Stimulated activated memory B cell treated with anti-CD40 and anti-IgM and Interleukin-4, amounts not matched to agents 10 μg/mL and 1 μg/mL and 100 μg/mL, for 72 hours (primary cell): ENCODE measurements at regions not wholly inside any gene's neighbourhood (a gene's known extent, or its start where the extent isn't known, plus 50 kb on each side); places are given as distances from the start of the nearest gene placed in this dataset.

Experiments used
- ATAC-seq: fragments of 150-1000 bp; cut with Tn5 transposase; 2 replicates; pipeline ENCODE4 v1.10.0; 2021
- H3K27ac Mint-ChIP-seq: one replicate; pipeline ENCODE4 v1.8.0; 2022; ENCODE audit warnings: mild to moderate bottlenecking, mixed read lengths
- H3K27me3 Mint-ChIP-seq: one replicate; pipeline ENCODE4 v1.8.0; 2022; ENCODE audit warnings: mixed read lengths
- H3K36me3 Mint-ChIP-seq: one replicate; pipeline ENCODE4 v1.8.0; 2022; ENCODE audit warnings: mixed read lengths
- H3K4me1 Mint-ChIP-seq: one replicate; pipeline ENCODE4 v1.8.0; 2022; ENCODE audit warnings: mixed read lengths
- H3K4me3 Mint-ChIP-seq: one replicate; pipeline ENCODE4 v1.8.0; 2022; ENCODE audit warnings: mild to moderate bottlenecking, moderate library complexity, mixed read lengths
- H3K9me3 Mint-ChIP-seq: one replicate; pipeline ENCODE4 v1.8.0; 2022; ENCODE audit warnings: mixed read lengths

DNA sequence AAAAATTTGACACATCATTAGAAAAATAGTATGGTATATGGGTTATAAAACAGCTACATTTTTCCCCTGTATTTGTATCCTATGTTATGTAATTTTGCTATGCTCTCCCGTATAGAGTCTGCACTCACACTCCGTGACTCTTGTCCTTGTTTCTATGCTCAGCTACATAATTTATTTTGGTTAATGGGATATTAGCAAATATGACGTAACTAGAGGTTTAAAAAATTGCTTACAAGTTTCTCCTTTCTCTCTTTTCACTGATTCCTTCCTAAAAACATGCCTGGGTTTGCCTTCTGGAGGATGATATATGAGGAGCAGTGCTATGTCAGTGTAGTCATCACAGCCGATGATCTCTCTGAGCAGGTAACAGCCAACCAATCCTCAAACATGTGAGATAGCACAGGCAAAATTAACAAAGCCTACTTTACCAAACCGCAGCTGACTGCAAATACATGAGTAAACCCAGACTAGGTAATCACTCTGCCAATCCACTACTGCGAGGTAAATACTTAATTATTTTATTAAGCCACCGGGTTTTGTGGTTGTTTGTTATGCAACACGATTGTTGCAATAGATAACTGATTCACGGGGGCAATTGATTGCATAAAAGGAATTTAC is 126.9 kb downstream of the KIF2B start:
- Mint-ChIP-seq H3K27me3 (no peaks in the 10 kb centered on the region), H3K36me3 (no peaks in the 10 kb centered on the region), H3K4me3 (no peak overlapping the region), H3K9me3 (peaks cover 28% of the 10 kb centered on the region), H3K27ac (no peak overlapping the region), H3K4me1 (no peaks in the 10 kb centered on the region)
- no peak for ATAC-seq

DNA sequence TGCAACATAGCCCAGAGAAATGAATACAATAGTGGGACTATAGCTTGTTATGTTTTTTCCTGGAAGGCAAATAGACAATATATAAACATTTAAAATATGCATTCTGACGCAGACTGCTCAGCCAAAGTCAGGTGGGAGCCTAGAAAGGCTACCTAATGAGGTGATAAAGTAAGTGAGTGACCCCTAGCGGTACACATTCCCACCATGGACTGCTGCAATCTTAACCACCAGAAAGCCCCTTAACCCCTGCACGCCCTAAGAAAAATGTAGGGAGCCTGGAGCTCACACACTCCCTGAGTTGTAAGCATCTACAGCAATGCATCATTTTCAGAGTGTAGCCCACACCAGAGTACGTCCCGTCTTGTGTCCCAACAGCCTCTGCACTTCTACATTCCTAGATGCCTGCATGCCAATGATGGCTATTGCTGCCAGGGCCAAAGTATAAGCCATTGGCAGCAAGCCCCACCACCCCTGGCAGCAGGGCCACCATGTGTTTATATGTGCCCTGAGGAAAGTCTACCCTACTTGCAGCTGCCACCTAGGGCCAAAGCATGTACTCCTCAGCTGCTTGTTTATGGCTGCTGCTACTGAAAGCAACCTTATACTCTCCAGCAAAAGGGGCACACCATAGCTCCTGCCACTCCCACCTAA is 127.6 kb downstream of the KIF2B start:
- Mint-ChIP-seq H3K27ac (no peak overlapping the region), H3K4me3 (no peak overlapping the region), H3K36me3 (no peaks in the 10 kb centered on the region), H3K27me3 (no peaks in the 10 kb centered on the region), H3K9me3 (peaks cover 25% of the 10 kb centered on the region), H3K4me1 (no peaks in the 10 kb centered on the region)
- ATAC-seq, result no peak

DNA sequence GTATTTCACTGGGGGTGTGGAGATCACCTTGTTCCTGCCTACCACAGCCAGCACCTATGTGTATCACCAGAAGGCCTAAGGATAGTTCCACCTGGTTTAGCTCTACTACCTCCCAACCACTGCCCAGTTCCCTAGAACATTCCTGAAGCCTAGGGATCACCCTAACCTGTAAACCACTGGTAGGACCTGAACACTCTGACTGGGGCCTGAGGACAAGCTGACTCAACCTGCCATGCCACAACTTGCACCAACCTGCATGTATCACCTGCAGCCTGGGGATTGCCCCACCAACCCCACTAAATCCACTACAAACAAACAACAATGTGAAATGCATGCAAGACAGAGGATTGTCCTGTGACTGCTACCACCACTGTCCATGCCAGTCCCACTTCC is 128.1 kb downstream of the KIF2B start:
- ATAC-seq, result no peak
- H3K4me3 Mint-ChIP-seq, result no peak overlapping the region
- no peaks in the 10 kb centered on the region for H3K4me1 Mint-ChIP-seq
- no peak overlapping the region for H3K27ac Mint-ChIP-seq
- no peaks in the 10 kb centered on the region for H3K27me3 Mint-ChIP-seq
- H3K36me3 Mint-ChIP-seq, result no peaks in the 10 kb centered on the region
- H3K9me3 Mint-ChIP-seq, result peaks cover 28% of the 10 kb centered on the region

GRCh38 chr17:53971361-53971760 is 148.6 kb downstream of the KIF2B start:
- Mint-ChIP-seq H3K4me3 (no peak overlapping the region), H3K36me3 (no peaks in the 10 kb centered on the region), H3K27me3 (no peaks in the 10 kb centered on the region), H3K27ac (no peak overlapping the region), H3K9me3 (peaks cover 2% of the 10 kb centered on the region), H3K4me1 (no peaks in the 10 kb centered on the region)
- no peak for ATAC-seq

GRCh38 chr17:53979991-53980390 is 157.3 kb downstream of the KIF2B start:
- H3K27ac Mint-ChIP-seq, result no peak overlapping the region
- no peaks in the 10 kb centered on the region for H3K36me3 Mint-ChIP-seq
- H3K4me1 Mint-ChIP-seq, result no peaks in the 10 kb centered on the region
- no peaks in the 10 kb centered on the region for H3K27me3 Mint-ChIP-seq
- no peak overlapping the region for H3K4me3 Mint-ChIP-seq
- peaks cover 6% of the 10 kb centered on the region for H3K9me3 Mint-ChIP-seq
- ATAC-seq, result no peak

DNA sequence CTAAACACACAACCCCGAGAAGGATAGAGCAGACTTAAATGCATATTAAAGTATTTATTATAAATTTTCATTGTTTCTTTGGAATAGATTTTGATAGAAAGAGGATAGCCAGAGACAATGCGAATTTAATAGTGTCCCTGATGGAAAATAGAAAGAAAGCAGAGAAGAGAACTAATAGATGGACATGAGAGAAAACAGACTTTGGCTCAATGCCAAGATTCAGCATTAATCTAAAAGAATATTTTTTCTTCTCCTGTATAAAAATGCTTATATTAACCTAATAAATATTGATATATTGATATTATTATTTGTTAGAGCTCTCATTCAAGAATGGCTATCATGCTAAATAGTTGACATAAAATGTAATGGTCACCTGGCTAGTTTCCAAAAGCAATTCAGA is 173.4 kb downstream of the KIF2B start:
- H3K27ac Mint-ChIP-seq, result no peak overlapping the region
- peaks cover 8% of the 10 kb centered on the region for H3K9me3 Mint-ChIP-seq
- no peak for ATAC-seq
- no peaks in the 10 kb centered on the region for H3K4me1 Mint-ChIP-seq
- no peaks in the 10 kb centered on the region for H3K36me3 Mint-ChIP-seq
- H3K27me3 Mint-ChIP-seq, result no peaks in the 10 kb centered on the region
- H3K4me3 Mint-ChIP-seq, result no peak overlapping the region

- no peaks in the 10 kb centered on the region for H3K36me3 Mint-ChIP-seq
- H3K27ac Mint-ChIP-seq, result no peak overlapping the region
- no peak overlapping the region for H3K4me3 Mint-ChIP-seq
- no peaks in the 10 kb centered on the region for H3K4me1 Mint-ChIP-seq
- peaks cover 8% of the 10 kb centered on the region for H3K9me3 Mint-ChIP-seq
- no peak for ATAC-seq
- no peaks in the 10 kb centered on the region for H3K27me3 Mint-ChIP-seq
Observed at GRCh38 chr17:53996890-53997289, 174.2 kb downstream of the KIF2B start.

- H3K4me1 Mint-ChIP-seq, result no peaks in the 10 kb centered on the region
- H3K9me3 Mint-ChIP-seq, result peaks cover 7% of the 10 kb centered on the region
- H3K4me3 Mint-ChIP-seq, result no peak overlapping the region
- H3K36me3 Mint-ChIP-seq, result no peaks in the 10 kb centered on the region
- H3K27ac Mint-ChIP-seq, result no peak overlapping the region
- no peak for ATAC-seq
- H3K27me3 Mint-ChIP-seq, result no peaks in the 10 kb centered on the region
Observed at GRCh38 chr17:54007855-54008254, 185.1 kb downstream of the KIF2B start.

DNA sequence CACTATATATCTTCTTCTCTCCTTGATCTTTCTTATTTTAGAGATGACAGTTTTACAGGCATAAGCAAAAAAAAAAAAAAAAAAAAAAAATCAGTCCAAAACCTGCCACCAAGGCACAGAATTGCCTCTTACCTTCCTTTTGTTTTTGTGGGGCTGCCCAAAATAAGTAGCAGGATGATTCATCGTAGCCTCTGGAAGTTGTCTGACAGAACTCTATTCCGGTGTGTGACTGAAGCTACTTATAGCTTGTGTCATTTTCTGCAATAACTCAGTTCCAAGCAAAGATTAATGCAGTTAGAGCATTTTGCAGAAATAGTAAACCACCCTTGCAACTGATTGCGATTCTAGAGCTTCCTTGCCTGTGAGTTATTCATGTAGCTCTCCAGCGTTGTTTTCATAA is 186.8 kb downstream of the KIF2B start:
- no peak overlapping the region for H3K4me3 Mint-ChIP-seq
- H3K36me3 Mint-ChIP-seq, result no peaks in the 10 kb centered on the region
- no peak for ATAC-seq
- H3K27ac Mint-ChIP-seq, result no peak overlapping the region
- H3K4me1 Mint-ChIP-seq, result no peaks in the 10 kb centered on the region
- H3K9me3 Mint-ChIP-seq, result peaks cover 8% of the 10 kb centered on the region
- no peaks in the 10 kb centered on the region for H3K27me3 Mint-ChIP-seq

- Mint-ChIP-seq H3K9me3 (peaks cover 7% of the 10 kb centered on the region), H3K4me3 (no peak overlapping the region), H3K27me3 (no peaks in the 10 kb centered on the region), H3K36me3 (no peaks in the 10 kb centered on the region), H3K4me1 (no peaks in the 10 kb centered on the region), H3K27ac (no peak overlapping the region)
- ATAC-seq, result no peak
Observed at GRCh38 chr17:54013072-54013471, 190.3 kb downstream of the KIF2B start.

DNA sequence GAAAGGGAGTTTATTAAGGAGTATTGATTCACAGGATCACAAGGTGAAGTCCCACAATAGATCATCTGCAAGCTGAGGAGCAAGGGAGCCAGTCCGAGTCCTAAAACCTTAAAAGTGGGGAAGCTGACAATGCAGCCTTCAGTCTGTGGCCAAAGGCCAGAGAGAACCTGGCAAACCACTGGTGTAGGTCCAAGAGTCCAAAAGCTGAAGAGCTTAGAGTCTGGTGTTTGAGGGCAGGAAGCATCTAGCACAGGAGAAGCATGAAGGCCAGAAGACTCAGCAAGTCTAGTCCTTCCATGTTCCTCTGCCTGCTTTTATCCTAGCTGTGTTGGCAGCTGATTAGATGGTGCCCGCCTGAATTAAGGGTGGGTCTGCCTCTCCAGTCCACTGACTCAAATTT is 193.0 kb downstream of the KIF2B start:
- no peaks in the 10 kb centered on the region for H3K4me1 Mint-ChIP-seq
- no peak overlapping the region for H3K27ac Mint-ChIP-seq
- no peak for ATAC-seq
- no peaks in the 10 kb centered on the region for H3K27me3 Mint-ChIP-seq
- no peaks in the 10 kb centered on the region for H3K36me3 Mint-ChIP-seq
- H3K4me3 Mint-ChIP-seq, result no peak overlapping the region
- H3K9me3 Mint-ChIP-seq, result peaks cover 12% of the 10 kb centered on the region

DNA sequence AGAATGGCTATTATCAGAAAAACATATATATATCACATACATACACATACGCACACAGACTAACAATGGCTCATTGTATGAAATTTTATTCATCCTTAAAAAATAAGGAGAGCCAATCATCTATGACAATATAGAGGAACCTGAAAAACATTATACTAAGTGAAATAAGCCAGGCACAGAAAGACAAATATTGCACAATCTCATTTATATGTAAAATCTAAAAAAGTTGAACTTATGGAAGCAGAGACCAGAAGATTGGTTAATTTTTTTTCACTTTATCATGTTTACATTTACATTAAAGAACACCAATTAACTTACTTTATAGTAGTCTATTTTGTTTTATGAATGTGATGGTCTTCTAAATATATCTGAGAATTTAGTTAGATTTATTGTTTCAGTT is 198.7 kb downstream of the KIF2B start:
- Mint-ChIP-seq H3K27ac (no peak overlapping the region), H3K4me1 (no peaks in the 10 kb centered on the region), H3K4me3 (no peak overlapping the region), H3K27me3 (no peaks in the 10 kb centered on the region), H3K9me3 (peaks cover 19% of the 10 kb centered on the region), H3K36me3 (no peaks in the 10 kb centered on the region)
- no peak for ATAC-seq

DNA sequence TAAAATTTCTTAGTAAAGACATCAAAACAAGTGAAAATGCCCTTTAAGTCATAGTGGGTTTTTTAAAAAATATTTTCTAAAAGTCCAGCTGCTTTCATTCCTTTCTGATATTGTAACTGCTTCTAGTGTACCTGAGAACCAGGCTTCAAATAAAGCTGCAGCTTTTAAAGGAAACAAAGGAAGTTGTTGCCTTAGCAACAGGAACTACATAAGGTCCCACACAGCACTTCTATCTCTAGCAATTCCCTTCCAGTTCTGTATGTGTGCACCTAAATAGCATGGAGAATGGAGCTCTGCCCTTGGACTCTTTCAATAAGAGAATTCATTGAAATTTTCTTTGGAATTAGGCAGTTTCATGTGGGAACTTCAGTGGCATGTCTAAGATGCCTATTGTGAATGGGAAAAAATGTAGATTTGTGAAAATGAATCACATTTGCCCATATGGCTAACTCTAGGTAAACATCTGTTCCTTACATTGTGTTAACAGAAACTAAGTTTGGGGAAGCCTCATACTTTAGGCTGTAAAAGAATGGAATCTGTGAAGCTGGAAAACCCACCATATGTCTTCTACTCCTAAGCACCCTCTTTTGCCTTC is 206.4 kb downstream of the KIF2B start:
- H3K27ac Mint-ChIP-seq, result no peak overlapping the region
- H3K9me3 Mint-ChIP-seq, result peaks cover 3% of the 10 kb centered on the region

DNA sequence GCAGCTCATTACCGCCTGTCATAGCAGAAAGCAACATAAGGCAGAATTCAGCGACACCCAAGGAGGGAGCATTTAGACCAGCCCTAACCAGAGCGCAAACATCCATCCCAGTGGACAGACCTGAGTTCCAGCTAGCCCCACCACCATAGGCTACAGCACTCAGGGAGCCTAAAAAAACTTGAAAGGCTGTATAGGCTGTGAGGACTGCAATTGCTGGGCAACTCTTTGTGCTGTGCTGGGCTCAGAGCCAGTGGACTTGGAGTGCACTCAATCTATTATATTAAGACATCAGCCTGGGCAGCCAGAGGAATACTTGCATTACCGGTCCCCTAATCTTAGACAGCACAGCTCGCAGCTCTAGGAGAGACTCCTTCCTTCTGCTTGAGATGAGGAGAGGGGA is 207.3 kb downstream of the KIF2B start:
- no peaks in the 10 kb centered on the region for H3K4me1 Mint-ChIP-seq
- H3K36me3 Mint-ChIP-seq, result no peaks in the 10 kb centered on the region
- no peak overlapping the region for H3K27ac Mint-ChIP-seq
- no peak overlapping the region for H3K4me3 Mint-ChIP-seq
- no peak for ATAC-seq
- H3K27me3 Mint-ChIP-seq, result no peaks in the 10 kb centered on the region
- H3K9me3 Mint-ChIP-seq, result peaks cover 8% of the 10 kb centered on the region

More for the DNA sequence above, 206.4 kb downstream of the KIF2B start:
- Mint-ChIP-seq H3K4me1 (no peaks in the 10 kb centered on the region), H3K36me3 (no peaks in the 10 kb centered on the region), H3K27me3 (no peaks in the 10 kb centered on the region), H3K4me3 (no peak overlapping the region)
- no peak for ATAC-seq

- Mint-ChIP-seq H3K36me3 (no peaks in the 10 kb centered on the region), H3K4me1 (no peaks in the 10 kb centered on the region), H3K27ac (no peak overlapping the region), H3K9me3 (peaks cover 7% of the 10 kb centered on the region), H3K27me3 (no peaks in the 10 kb centered on the region), H3K4me3 (no peak overlapping the region)
- ATAC-seq, result no peak
Observed at GRCh38 chr17:54046570-54046969, 223.8 kb downstream of the KIF2B start.

GRCh38 chr17:54063639-54064038 is 240.9 kb downstream of the KIF2B start:
- H3K9me3 Mint-ChIP-seq, result peaks cover 9% of the 10 kb centered on the region
- no peak overlapping the region for H3K27ac Mint-ChIP-seq
- ATAC-seq, result no peak
- no peaks in the 10 kb centered on the region for H3K4me1 Mint-ChIP-seq
- H3K36me3 Mint-ChIP-seq, result no peaks in the 10 kb centered on the region
- H3K4me3 Mint-ChIP-seq, result no peak overlapping the region
- no peaks in the 10 kb centered on the region for H3K27me3 Mint-ChIP-seq
